ENCODE measurements at regions not wholly inside any gene's neighbourhood (a gene's known extent, or its start where the extent isn't known, plus 50 kb on each side); places are given as distances from the start of the nearest gene placed in this dataset.

DNA sequence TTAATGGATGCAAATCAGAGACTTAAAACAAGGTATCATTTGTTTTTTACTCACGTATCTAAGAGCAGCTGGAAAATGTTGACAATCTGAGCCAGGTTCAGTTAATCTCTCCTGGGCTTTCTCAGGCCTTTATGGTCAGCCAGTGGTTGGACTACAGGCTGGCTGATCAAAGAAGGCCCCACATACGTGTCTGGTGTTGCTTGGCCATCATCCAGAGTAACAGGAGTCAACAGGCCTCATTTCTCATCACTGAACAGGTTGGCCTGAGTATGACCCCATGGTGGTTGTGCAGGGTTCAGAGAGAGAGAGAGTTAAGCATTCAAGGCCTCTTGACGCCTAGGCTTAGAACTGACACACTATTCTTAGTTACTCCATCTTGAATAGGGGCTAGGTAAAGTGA, 97.0 kb upstream of the VLDLR start:
- Histone ChIP-seq H3K27me3 (ENCODE audit: insufficient read depth, low read length) (no peaks in the 10 kb centered on the region), H3K27ac (ENCODE audit: low read depth, low read length) (no peak overlapping the region), H2AFZ (ENCODE audit: low read depth, low read length) (no peak overlapping the region), H3K4me1 (ENCODE audit: insufficient read depth, low read length) (no peaks in the 10 kb centered on the region), H3K9me3 (ENCODE audit: insufficient read depth, low read depth, low read length) (no peaks in the 10 kb centered on the region), H3K4me2 (ENCODE audit: low read length) (no peak overlapping the region), H4K20me1 (ENCODE audit: insufficient read depth, low read length) (no peaks in the 10 kb centered on the region), H3K4me3 (ENCODE audit: insufficient read depth, low read depth, low read length) (no peak overlapping the region), H3K9ac (ENCODE audit: low read length) (no peak overlapping the region), H3K79me2 (ENCODE audit: insufficient read depth, low read length) (no peaks in the 10 kb centered on the region), H3K36me3 (ENCODE audit: insufficient read depth, low read length) (no peaks in the 10 kb centered on the region)
- H3K4me1 Mint-ChIP-seq (ENCODE audit: low read depth, unreplicated experiment) = no peaks in the 10 kb centered on the region
- H3K27me3 Mint-ChIP-seq (ENCODE audit: low read depth, unreplicated experiment) = no peaks in the 10 kb centered on the region
- H3K27ac Mint-ChIP-seq (ENCODE audit: unreplicated experiment) = no peak overlapping the region
- DNase-seq (ENCODE audit: low read depth) (peak; percentile 26), FAIRE-seq (no peak)
- TF ChIP-seq, protein P1, sequence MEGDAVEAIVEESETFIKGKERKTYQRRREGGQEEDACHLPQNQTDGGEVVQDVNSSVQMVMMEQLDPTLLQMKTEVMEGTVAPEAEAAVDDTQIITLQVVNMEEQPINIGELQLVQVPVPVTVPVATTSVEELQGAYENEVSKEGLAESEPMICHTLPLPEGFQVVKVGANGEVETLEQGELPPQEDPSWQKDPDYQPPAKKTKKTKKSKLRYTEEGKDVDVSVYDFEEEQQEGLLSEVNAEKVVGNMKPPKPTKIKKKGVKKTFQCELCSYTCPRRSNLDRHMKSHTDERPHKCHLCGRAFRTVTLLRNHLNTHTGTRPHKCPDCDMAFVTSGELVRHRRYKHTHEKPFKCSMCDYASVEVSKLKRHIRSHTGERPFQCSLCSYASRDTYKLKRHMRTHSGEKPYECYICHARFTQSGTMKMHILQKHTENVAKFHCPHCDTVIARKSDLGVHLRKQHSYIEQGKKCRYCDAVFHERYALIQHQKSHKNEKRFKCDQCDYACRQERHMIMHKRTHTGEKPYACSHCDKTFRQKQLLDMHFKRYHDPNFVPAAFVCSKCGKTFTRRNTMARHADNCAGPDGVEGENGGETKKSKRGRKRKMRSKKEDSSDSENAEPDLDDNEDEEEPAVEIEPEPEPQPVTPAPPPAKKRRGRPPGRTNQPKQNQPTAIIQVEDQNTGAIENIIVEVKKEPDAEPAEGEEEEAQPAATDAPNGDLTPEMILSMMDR (IDR thresholded peaks at IDR 0.05; ENCODE audit: insufficient read depth, low read depth, low read length) = no peak
- TF ChIP-seq EZH2 (IDR thresholded peaks at IDR 0.05; ENCODE audit: insufficient read depth, low read length) = no peak
- H3K4me3 Mint-ChIP-seq (ENCODE audit: unreplicated experiment) = no peak overlapping the region
- H3K9me3 Mint-ChIP-seq (ENCODE audit: unreplicated experiment) = peaks cover 11% of the 10 kb centered on the region
- peaks cover 26% of the 10 kb centered on the region for H3K36me3 Mint-ChIP-seq (ENCODE audit: low read depth, unreplicated experiment)

DNA sequence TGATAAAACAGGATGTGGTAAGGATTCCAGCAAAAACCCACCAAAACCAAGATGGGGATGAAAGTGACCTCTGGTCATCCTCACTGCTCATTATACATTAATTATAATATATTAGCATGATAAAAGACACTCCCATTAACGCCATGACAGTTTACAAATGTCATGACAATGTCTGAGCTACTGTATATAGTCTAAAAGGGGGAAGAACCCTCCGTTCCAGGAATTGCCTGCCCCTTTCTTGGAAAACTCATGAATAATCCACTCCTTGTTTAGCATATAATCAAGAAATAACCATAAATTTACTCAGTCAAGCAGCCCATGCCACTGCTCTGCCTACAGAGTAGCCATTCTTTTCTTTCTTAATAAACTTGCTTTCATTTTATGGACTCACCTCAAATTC, 96.4 kb upstream of the VLDLR start:
- no peak for DNase-seq (ENCODE audit: low read depth)
- Histone ChIP-seq H3K36me3 (ENCODE audit: insufficient read depth, low read length) (no peaks in the 10 kb centered on the region), H3K27ac (ENCODE audit: low read depth, low read length) (no peak overlapping the region), H3K79me2 (ENCODE audit: insufficient read depth, low read length) (no peaks in the 10 kb centered on the region), H3K4me2 (ENCODE audit: low read length) (no peak overlapping the region), H3K4me3 (ENCODE audit: insufficient read depth, low read depth, low read length) (no peak overlapping the region), H2AFZ (ENCODE audit: low read depth, low read length) (no peak overlapping the region), H3K27me3 (ENCODE audit: insufficient read depth, low read length) (no peaks in the 10 kb centered on the region), H3K9ac (ENCODE audit: low read length) (no peak overlapping the region), H3K9me3 (ENCODE audit: insufficient read depth, low read depth, low read length) (no peaks in the 10 kb centered on the region), H3K4me1 (ENCODE audit: insufficient read depth, low read length) (no peaks in the 10 kb centered on the region), H4K20me1 (ENCODE audit: insufficient read depth, low read length) (no peaks in the 10 kb centered on the region)
- H3K4me3 Mint-ChIP-seq (ENCODE audit: unreplicated experiment) = no peak overlapping the region
- no peaks in the 10 kb centered on the region for H3K27me3 Mint-ChIP-seq (ENCODE audit: low read depth, unreplicated experiment)
- TF ChIP-seq EZH2 (IDR thresholded peaks at IDR 0.05; ENCODE audit: insufficient read depth, low read length) = no peak
- TF ChIP-seq, protein P1 (IDR thresholded peaks at IDR 0.05; ENCODE audit: insufficient read depth, low read depth, low read length) = no peak
- FAIRE-seq = no peak
- peaks cover 5% of the 10 kb centered on the region for H3K9me3 Mint-ChIP-seq (ENCODE audit: unreplicated experiment)
- no peaks in the 10 kb centered on the region for H3K4me1 Mint-ChIP-seq (ENCODE audit: low read depth, unreplicated experiment)
- H3K27ac Mint-ChIP-seq (ENCODE audit: unreplicated experiment) = no peak overlapping the region
- peaks cover 22% of the 10 kb centered on the region for H3K36me3 Mint-ChIP-seq (ENCODE audit: low read depth, unreplicated experiment)

DNA sequence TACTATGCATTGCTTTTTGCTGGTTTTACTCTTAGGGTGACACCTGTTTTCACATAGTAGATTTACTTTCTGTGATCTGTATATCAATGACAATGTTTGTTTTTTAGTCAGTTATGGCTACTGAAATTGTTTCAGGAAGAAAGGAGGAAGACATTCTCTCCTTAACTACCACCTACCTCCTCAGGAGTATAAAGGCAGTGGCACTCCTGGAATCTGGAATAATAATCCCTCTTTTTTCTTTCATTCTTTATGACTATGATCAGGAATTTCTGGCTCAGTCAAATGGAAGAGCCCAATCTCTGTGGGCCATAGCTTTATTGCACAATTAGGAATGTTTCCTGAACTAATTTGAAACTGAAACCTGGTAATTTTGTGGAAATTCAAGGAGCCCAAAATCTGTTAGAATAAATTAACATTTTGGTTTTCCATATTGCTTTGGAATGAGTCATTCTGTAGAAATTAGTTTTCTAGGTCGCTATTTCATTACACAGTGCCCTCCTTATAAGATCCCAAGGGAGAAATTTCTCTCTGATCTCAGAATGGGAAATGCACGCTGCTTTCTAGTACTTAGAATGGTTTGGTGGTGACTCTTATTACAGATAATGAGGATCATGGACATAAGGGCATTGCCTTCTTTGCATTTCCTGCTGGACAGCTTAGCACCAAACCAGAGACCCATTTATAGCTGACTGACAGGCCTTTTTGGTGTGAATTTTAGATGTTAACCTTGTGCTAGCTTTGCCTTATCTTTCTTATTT, 95.3 kb upstream of the VLDLR start:
- Histone ChIP-seq H3K4me3 (ENCODE audit: insufficient read depth, low read depth, low read length) (no peak overlapping the region), H3K27me3 (ENCODE audit: insufficient read depth, low read length) (no peaks in the 10 kb centered on the region), H3K79me2 (ENCODE audit: insufficient read depth, low read length) (no peaks in the 10 kb centered on the region), H3K4me1 (ENCODE audit: insufficient read depth, low read length) (no peaks in the 10 kb centered on the region), H3K27ac (ENCODE audit: low read depth, low read length) (no peak overlapping the region), H2AFZ (ENCODE audit: low read depth, low read length) (no peak overlapping the region), H3K36me3 (ENCODE audit: insufficient read depth, low read length) (no peaks in the 10 kb centered on the region), H3K9me3 (ENCODE audit: insufficient read depth, low read depth, low read length) (no peaks in the 10 kb centered on the region), H3K4me2 (ENCODE audit: low read length) (no peak overlapping the region), H4K20me1 (ENCODE audit: insufficient read depth, low read length) (no peaks in the 10 kb centered on the region), H3K9ac (ENCODE audit: low read length) (no peak overlapping the region)
- no peak for FAIRE-seq
- Mint-ChIP-seq H3K27me3 (ENCODE audit: low read depth, unreplicated experiment) (no peaks in the 10 kb centered on the region), H3K27ac (ENCODE audit: unreplicated experiment) (no peak overlapping the region), H3K9me3 (ENCODE audit: unreplicated experiment) (no peaks in the 10 kb centered on the region), H3K4me1 (ENCODE audit: low read depth, unreplicated experiment) (no peaks in the 10 kb centered on the region), H3K4me3 (ENCODE audit: unreplicated experiment) (no peak overlapping the region), H3K36me3 (ENCODE audit: low read depth, unreplicated experiment) (peaks cover 12% of the 10 kb centered on the region)
- DNase-seq (ENCODE audit: low read depth) = no peak
- TF ChIP-seq EZH2 (IDR thresholded peaks at IDR 0.05; ENCODE audit: insufficient read depth, low read length) = no peak
- TF ChIP-seq, protein P1 (IDR thresholded peaks at IDR 0.05; ENCODE audit: insufficient read depth, low read depth, low read length) = no peak

All from astrocyte (in vitro differentiated cells and primary cell).